GM21825 (cell line): ENCODE measurements at regions not wholly inside any gene's neighbourhood (a gene's known extent, or its start where the extent isn't known, plus 50 kb on each side); places are given as distances from the start of the nearest gene placed in this dataset.
"Not testable (repeated sequence)": the region's sequence is repeated elsewhere in the genome, so short reads cannot be mapped to it uniquely, and the experiment has no call there.

Experiments
- ATAC-seq: cut with Tn5 transposase; IDR thresholded peaks from one replicate; pipeline ENCODE4 v1.9.1; 2021; ENCODE audit warnings: mild to moderate bottlenecking, moderate library complexity; ENCODE audit not compliant: unreplicated experiment

DNA sequence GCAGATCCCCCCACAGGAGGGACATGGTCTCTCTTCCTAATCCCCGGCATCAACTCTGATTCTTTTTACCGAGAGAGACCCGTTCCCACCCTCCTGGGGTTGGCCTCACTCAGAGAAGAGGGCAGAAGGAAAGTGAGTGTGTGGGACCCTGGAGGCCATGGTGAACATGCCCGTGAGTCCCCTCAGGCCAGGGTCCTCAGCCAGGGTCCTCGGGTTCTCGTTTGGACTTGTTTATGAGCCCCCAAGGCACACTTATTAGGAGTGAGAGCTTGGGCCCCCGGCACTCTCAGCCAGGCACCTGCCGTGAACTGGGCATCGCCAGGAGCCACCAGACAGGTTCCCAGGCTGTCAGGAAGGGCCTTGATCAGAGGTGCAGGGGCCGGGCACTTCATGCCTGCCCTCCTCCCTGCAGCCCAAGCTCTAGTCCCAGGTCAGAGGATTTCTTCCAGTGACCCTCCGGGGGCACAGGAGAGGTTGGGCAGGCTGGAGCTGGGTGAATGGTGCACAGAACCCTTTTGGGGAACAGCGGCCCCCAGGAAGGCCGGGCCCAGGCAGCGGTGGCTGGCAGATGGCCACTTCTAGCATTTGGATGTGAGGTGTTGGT is 122.6 kb downstream of the CRYAA start:
- no peak for ATAC-seq

DNA sequence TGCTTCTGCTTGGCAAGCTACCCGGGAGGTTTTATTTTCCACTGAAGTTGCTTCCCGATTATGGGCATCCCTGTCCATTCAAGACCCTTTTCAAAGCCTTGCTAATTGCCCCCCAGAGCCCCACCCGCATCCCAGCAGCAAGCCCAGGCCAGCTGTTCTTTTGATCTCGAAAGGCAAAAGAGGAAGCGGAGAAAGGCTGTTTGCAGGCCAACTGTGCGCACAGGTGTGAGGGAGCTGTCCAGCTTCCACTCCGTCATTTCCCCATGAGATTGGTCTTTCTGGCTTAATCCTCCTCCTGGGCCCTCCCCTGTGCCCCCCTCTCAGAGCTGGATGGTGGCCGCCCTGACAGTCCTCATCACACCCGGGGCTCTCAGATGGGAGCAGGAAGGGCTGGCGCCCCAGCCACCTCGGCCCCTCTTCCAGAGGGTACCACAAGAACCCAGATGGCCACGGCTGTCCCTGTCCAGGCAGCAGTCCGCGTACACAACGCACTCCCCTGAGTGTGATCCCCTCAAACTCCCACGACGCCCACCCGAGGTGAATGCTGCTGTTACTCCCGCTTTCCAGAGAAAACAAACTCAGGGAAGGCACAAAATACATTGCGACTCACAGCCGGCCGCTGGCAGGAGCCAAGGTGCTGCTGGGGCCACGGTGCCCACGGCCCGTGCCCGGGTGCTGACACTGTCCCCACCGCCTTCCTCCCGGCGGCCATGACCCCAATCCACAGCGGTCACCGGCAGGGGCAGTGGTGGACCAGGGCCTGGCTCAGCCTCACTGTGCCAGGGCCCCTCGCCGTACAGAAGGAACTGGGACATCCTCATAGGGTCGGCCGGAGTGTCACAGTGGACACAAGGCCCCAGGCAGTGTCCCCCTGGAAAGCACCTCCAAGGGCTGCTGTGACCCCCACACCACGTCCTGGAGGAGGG is 121.9 kb downstream of the CRYAA start:
- ATAC-seq, result no peak

DNA sequence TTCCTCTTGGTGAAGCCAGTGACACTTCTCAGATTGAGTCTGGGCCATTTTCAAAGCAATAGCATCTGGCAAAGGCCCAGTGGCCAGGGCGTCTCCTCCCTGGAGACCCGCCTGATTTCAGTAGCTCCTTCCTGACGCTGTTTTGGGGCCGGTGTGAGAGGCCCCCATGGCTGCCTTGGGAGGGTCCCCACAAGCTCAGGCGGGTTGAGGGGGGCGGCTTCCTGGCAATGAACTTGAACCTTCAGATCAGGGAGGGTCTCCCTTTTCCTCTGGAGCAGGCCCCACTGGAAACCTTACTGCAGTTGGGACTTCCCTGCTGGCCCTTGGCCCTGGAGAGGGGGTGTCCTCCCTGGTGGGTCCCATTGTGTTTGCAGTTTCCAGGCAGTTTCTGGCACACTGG is 121.2 kb downstream of the CRYAA start:
- ATAC-seq, result no peak

DNA sequence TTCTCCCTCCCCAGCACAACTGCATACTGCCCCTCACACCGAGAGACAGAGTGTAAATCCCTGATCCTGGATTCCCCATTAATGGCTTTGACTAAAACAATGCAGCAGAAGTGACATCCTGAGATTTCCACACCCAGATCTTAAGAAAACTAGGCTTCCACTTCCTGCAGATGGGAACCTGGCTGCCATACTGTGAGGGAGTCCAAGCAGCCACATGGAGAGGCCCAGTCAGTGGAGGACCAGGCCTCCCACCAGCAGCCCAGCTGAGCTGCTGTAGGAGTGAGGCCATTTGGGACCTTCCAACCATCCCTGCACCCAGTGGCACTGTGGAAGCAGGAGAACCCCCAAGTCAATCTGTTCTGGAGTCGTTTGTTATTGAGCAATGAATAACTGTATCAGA is 120.6 kb downstream of the CRYAA start:
- no peak for ATAC-seq

DNA sequence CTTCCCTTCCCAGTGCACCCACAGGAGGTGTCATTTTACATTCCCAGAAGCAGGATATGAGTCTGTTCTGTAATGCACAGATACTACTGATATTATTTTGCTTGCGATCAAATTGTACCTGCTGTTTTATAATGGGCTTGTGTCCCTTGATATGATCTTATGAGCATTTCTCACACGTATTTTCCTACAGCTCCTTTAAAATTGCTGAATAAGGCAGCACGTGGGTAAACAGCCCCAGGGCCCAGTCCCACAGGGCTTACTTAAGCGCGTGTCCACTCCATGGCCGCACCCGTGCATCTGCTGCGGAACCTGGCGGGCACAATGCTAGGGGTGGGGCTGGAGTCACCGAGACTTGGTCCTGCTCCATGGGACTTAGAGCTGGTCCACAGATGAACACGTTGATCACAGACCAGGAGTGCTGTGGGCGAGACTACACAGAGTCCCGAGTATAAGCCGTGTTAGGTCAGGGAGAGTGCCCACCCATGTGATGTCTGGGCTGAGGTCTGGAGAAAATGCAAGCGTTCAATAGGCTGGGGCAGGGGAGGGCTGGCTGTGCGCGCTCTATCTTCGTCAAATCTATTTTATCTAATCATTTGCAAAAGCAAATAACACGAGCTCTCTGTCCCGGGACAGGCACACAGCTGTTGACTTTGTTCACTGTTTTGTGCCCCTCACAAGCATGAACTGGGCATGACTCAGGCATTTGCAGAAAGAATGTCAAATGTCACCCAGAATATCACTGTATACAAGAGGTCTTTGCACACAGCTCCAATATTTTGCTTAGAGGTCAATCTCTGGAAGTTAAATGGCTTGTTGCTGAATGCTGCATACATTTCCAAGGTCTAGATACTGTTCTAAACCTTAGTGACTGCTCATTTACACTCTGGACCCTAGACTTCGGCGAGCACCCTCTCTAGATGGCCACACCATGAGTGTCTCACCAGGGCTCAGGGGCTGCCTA is 119.3 kb downstream of the CRYAA start:
- ATAC-seq, result no peak

DNA sequence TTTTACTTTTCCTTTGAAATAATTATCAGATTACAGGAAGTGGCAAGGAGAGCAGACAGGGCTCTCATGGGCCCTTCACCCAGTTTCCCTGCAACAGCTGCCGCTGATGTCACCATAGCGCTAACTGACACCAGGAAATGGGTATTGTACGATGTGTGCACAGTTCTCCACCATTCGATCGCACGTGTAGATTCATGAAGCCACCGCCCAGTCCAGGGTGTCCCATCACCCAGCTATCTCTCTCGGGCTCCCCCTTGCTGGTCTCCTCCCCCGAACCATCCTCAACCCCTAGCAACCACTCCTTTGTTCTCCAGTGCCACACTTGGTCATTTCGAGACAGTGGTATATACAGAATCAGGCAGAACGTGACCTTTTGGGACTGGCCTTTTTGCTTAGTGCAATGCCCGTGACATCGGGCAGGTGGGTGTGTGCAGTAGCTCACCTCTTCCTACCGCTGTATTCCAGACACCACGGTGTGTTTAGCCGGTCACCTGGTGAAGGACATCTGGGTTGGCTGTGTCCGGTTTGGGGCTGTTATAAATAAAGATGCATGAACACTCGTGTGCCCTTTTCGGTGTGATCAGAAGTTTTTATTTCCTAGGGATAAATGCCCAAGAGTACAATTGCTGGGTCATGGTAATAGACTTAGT is 118.4 kb downstream of the CRYAA start:
- ATAC-seq, result no peak

DNA sequence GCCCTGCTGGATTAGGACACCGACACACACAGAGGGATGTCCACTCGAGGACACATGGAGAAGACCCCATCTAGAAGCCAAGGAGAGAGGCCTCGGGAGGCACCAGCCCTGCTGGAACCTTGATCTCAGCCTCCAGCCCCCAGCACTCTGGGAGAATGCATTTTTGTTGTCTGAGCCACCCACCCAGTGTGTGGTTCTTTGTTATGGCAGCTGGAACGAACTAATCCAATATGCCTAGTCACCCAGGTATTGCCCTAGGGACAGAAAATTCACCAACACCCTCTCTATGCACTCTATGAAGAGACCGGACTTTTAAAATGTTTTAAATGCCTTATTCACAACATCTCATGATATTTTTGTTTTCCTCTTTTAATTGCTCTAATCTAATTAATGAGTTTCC is 117.4 kb downstream of the CRYAA start:
- ATAC-seq, result no peak

DNA sequence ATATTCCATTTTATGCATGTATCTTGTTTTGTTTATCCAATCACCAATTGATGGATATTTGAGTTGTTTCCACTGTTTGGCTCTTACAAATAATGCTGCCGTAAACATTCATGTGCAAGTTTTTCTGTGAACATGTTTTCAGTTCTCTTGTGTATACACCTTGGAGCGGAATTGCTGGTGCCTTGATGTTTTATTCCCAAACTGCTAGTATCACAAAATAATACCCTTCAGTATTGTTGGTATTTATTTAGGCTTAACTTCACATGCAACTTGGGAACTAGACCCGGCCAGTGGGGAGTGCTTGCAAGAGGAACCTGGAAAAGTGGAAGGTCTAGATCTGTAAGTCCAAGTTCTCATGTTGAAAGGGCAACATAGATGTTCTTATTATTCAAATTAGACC is 115.9 kb downstream of the CRYAA start:
- ATAC-seq, result no peak

DNA sequence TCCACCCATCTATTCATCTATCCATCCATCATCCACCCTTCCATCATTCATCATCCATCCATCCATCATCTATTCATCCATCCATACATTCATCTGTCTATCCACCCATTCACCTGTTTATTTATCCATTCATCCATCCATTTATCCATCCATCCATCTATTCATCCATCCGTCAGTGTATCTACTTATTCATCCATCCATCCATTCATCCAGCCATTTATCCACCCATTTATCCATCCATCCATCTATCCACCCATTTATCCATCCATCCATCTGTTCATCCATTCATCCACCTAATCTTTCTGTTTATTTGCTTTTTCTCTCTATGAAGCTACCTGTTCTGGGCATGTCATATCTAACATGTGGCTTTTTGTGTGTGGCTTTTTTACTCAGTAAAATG is 115.4 kb downstream of the CRYAA start:
- ATAC-seq, result no peak

DNA sequence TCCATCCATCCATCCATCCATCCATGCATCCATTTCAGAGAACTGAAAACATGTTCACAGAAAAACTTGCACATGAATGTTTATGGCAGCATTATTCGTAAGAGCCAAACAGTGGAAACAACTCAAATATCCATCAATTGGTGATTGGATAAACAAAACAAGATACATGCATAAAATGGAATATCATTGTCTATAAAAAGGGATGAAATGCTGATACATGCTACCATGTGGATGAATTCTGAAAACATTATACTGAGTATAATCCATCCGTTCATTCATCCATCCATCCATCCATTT is 115.1 kb downstream of the CRYAA start:
- ATAC-seq, result not testable (repeated sequence)

DNA sequence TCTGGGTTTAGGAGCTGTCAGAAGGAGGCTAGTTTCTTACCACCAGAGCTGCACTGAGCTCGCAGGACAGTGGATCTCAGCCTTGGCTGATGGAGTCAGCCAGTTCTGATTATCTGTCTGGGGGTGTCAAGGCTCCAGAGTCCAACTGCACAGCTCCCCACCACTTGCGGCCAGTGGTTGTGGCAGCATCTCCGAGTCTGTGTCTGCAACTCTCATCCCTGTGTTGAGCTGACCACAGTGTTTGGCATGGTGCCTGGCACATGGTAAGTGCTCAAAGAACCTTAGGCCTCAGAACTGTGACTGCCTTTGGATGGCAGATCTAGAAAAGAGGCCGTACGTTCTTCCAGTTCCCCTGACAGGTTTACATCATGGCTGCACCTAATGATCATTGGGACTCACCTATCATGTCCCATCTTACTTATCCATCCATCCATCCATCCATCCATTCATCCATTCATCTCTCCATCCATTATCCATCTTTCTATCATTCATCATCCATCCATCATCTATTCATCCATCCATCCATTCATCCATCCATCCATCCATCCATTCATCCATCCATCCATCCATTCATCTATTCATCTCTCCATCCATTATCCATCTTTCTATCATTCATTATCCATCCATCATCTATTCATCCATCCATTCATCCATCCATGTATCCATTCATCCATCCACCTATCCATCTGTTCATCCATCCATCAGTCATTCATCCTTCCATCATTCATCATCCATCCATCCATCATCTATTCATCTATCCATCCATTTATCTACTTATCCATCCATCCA is 114.5 kb downstream of the CRYAA start:
- ATAC-seq, result no peak

DNA sequence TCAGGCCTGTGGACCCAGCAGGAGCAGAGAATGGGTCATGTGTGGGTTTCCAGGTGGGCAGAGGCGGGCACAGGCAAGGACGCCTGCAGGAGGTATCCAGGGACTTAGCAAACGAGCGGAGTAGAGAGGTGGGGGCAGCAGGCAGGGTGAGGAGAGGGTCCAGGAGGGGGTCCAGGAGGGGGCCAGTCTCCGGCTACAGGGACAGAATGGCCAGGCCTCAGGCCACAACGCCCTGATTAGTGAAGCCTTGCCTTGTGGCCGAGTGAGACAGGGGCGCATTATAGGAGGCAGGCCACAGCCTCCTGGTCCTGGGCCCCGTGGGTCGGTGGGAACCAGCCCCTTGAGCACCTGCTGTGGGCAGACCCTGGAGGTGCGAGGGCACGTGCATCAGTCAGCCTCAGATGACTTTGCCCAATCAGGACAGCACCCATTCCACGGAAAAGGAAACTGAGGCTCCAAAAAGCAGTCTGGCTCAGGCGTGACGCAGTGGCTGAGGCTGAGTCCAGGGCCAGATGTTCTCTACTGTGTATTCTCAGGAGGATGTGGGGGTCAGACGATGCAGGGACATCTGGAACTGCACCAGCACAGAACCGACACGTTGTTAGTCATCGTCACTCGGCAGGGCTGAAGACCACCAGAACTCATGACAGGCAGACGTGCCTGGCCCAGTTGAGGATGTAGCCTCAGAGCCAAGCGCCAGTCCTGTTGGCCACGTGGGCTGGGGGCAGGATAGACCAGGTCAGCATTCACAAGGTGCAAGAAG is 113.7 kb downstream of the CRYAA start:
- ATAC-seq, result no peak

DNA sequence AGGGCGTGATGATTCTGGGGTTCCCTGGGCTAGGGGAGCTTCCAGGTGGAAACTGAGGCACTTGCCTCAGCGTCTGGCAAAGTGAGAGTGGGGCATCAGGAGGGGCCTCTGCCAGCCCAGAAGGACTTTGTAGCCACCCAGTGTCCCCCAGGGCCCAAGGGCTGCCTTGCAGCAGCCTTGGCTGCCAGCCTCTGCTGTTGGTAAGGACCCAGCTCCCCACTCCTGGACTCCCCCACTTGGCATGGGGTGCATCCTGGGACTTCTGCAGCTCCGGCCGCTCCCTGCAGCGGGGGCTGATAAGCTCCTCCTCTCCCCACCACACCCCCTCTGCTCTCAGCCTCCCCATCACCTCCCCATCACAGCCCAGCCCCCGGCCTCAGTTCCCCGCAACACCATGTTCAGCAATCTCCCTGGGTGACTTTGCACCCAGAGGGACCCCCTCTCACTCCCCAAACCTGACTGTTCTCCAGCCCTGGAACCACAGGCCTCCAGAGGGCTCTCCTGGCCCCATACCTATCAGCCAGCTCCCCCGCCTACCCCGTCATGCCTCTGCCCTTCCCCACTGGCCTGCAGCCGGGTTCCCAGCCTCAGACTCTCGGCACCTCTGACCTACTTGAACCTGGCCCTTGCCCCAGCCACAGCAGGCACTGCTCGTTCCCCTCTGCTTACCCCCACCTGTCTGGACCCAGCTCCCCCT is 113.0 kb downstream of the CRYAA start:
- no peak for ATAC-seq

DNA sequence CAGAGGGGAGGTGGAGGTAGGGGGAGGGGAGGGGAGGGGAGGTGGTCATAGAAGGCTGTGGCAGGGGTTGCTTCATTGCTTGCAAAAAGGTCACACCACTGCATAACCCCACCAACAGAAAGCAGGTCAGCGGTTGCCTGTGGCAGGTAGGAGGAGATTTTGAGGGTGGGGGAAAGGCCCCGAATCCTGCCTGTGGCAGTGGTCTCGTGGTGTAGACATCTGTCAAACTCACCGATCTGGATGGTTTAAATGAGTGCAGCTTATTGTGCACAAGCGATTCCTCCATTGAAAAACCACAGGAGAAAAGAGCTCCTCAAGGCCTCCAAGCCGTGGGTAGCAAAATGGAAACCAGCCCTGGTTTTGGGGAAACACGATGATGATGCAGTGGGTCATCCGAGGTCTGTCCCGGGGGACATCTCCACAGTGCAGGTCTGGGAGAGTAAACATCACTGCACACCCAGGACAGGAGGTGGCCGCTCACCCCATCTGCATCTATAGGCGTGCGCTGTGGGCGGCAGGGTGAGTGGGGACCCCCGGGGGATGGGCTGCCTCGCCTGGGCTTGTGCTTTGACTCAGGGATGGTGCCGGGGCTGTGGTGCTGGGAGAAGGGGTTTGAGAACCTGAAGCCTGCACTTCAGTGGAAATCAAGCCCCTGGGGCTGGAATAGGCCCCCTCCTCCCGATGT is 112.3 kb downstream of the CRYAA start:
- ATAC-seq, result no peak

DNA sequence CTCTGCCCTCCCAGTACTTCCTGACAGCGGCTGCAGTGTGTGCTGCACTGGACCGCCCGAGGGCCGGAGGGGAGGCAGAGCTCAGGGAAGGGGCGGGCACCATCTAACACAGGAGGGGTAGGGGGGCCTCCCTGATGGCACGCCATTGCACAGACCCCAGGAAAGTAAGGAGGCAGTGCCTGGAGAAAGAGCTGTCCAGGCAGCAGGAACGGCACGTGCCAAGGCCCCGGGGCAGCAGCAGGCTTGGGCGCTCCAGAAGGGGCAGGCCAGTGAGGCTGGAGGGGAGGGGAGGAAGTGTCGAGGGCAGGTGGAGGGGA is 110.7 kb downstream of the CRYAA start:
- no peak for ATAC-seq

DNA sequence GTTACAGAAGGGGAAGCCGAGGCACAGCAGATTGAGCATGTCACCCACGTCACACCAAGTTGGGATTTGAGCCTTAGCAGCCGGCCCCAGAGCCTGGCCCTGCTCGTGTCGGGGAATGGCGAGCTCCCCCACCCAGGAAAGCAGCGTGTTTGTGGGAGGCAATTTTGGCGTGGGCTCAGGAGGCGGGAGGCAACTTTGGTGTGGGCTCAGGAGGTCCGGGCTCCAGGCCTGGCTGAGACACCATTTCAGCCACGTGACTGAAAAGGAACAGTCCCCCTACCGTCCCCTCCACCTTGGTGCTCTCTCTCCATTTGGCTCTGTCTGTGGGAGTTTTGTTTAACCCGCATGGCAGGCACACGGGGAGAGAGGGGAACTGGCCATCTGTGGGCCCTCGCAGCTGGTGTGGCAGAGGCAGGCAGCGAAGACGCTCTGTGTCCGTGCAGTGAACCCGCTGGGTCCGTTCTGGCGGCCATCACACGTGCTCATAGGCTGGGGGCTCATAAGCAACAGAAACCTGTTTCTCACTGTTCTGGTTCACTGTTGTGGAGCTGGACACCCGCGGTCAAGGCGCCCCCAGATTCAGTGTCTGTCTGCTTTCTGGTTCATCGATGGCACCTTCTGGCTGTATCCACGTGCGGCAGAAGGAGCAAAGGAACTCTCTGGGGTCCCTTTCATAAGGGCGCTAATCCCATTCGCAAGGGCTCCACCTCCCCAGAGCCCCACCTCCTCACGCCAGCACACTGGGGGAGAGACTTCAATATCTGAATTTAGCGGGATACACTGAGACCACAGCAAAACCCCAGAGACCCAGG is 110.2 kb downstream of the CRYAA start:
- no peak for ATAC-seq

DNA sequence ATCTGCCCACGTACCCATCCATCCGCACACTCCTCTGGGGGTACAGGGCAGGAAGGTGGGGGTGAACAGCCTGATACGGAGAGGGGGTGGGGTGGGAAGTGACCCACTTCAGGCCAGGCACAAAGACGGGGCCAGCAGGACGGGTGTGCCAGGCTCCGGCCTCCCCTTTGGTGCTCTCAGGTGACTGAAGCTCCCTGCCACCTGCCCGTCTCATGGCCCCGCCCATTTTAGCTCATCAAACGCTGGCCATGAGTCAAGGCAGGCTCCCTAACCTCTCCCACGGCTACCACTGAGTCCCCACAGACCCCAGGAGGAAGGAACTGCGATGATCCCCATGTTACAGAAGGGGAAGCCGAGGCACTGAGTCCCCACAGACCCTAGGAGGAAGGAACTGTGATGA is 109.6 kb downstream of the CRYAA start:
- ATAC-seq, result no peak
